ENCODE measurements at regions not wholly inside any gene's neighbourhood (a gene's known extent, or its start where the extent isn't known, plus 50 kb on each side); places are given as distances from the start of the nearest gene placed in this dataset.

GRCh38 chr3:194768586-194768985 lies 82.9 kb downstream of the FAM43A start:
- DNase-seq (ENCODE audit: low read depth): no peak
- peak overlapping the region; percentile 42 for H3K4me3 ChIP-seq (ENCODE audit: low read depth, low read length)
- no peak for TF ChIP-seq CTCF (IDR thresholded peaks at IDR 0.05; ENCODE audit: control insufficient read depth, extremely low read depth, insufficient read depth)

GRCh38 chr3:194769020-194769643 lies 83.4 kb downstream of the FAM43A start:
- peak; percentile 97 for DNase-seq (ENCODE audit: low read depth)
- peak overlapping the region; percentile 50 for H3K4me3 ChIP-seq (ENCODE audit: low read depth, low read length)
- TF ChIP-seq CTCF (IDR thresholded peaks at IDR 0.05; ENCODE audit: control insufficient read depth, extremely low read depth, insufficient read depth): no peak

- TF ChIP-seq CTCF (IDR thresholded peaks at IDR 0.05; ENCODE audit: control insufficient read depth, extremely low read depth, insufficient read depth): no peak
- DNase-seq (ENCODE audit: low read depth): no peak
- peak overlapping the region; percentile 40 for H3K4me3 ChIP-seq (ENCODE audit: low read depth, low read length)
These were observed 86.7 kb downstream of the FAM43A start for GRCh38 chr3:194772241-194773000.

- TF ChIP-seq CTCF (IDR thresholded peaks at IDR 0.05; ENCODE audit: control insufficient read depth, extremely low read depth, insufficient read depth): no peak
- peak; percentile 51 for DNase-seq (ENCODE audit: low read depth)
- peak overlapping the region; percentile 40 for H3K4me3 ChIP-seq (ENCODE audit: low read depth, low read length)
These were observed 87.5 kb downstream of the FAM43A start for GRCh38 chr3:194773216-194773615.

GRCh38 chr3:194773771-194774455 lies 88.2 kb downstream of the FAM43A start:
- no peak for DNase-seq (ENCODE audit: low read depth)
- H3K4me3 ChIP-seq (ENCODE audit: low read depth, low read length): no peak overlapping the region
- TF ChIP-seq CTCF (IDR thresholded peaks at IDR 0.05; ENCODE audit: control insufficient read depth, extremely low read depth, insufficient read depth): no peak

- no peak overlapping the region for H3K4me3 ChIP-seq (ENCODE audit: low read depth, low read length)
- TF ChIP-seq CTCF (IDR thresholded peaks at IDR 0.05; ENCODE audit: control insufficient read depth, extremely low read depth, insufficient read depth): no peak
- no peak for DNase-seq (ENCODE audit: low read depth)
These were observed 89.6 kb downstream of the FAM43A start for GRCh38 chr3:194775266-194775665.

Data from LNCaP clone FGC (cell line).